ENCODE measurements at regions not wholly inside any gene's neighbourhood (a gene's known extent, or its start where the extent isn't known, plus 50 kb on each side); places are given as distances from the start of the nearest gene placed in this dataset.
"Not testable (repeated sequence)": the region's sequence is repeated elsewhere in the genome, so short reads cannot be mapped to it uniquely, and the experiment has no call there.

GRCh38 chr2:126253669-126254068, 402.3 kb upstream of the GYPC start:
- Histone ChIP-seq H3K4me3 (ENCODE audit: insufficient read depth, low read depth, low read length) (no peak overlapping the region), H3K27me3 (ENCODE audit: control insufficient read depth, insufficient read depth, low read length) (no peaks in the 10 kb centered on the region), H3K36me3 (replicated peaks; ENCODE audit: control insufficient read depth, insufficient read depth, low read length) (no peaks in the 10 kb centered on the region)
- no peak for DNase-seq

- DNase-seq, result no peak
- Histone ChIP-seq H3K4me3 (ENCODE audit: insufficient read depth, low read depth, low read length) (no peak overlapping the region), H3K27me3 (ENCODE audit: control insufficient read depth, insufficient read depth, low read length) (no peaks in the 10 kb centered on the region), H3K36me3 (replicated peaks; ENCODE audit: control insufficient read depth, insufficient read depth, low read length) (no peaks in the 10 kb centered on the region)
Measured at GRCh38 chr2:126264625-126265024, 391.3 kb upstream of the GYPC start.

GRCh38 chr2:126269911-126270310, 386.0 kb upstream of the GYPC start:
- H3K36me3 ChIP-seq (replicated peaks; ENCODE audit: control insufficient read depth, insufficient read depth, low read length), result no peaks in the 10 kb centered on the region
- no peak overlapping the region for H3K4me3 ChIP-seq (ENCODE audit: insufficient read depth, low read depth, low read length)
- DNase-seq, result no peak
- no peaks in the 10 kb centered on the region for H3K27me3 ChIP-seq (ENCODE audit: control insufficient read depth, insufficient read depth, low read length)

- no peak for DNase-seq
- H3K4me3 ChIP-seq (ENCODE audit: insufficient read depth, low read depth, low read length), result no peak overlapping the region
- no peaks in the 10 kb centered on the region for H3K36me3 ChIP-seq (replicated peaks; ENCODE audit: control insufficient read depth, insufficient read depth, low read length)
- no peaks in the 10 kb centered on the region for H3K27me3 ChIP-seq (ENCODE audit: control insufficient read depth, insufficient read depth, low read length)
Measured at GRCh38 chr2:126270587-126270986, 385.4 kb upstream of the GYPC start.

- DNase-seq, result no peak
- Histone ChIP-seq H3K36me3 (replicated peaks; ENCODE audit: control insufficient read depth, insufficient read depth, low read length) (no peaks in the 10 kb centered on the region), H3K4me3 (ENCODE audit: insufficient read depth, low read depth, low read length) (no peak overlapping the region), H3K27me3 (ENCODE audit: control insufficient read depth, insufficient read depth, low read length) (no peaks in the 10 kb centered on the region)
Measured at GRCh38 chr2:126272401-126272800, 383.6 kb upstream of the GYPC start.

- H3K36me3 ChIP-seq (replicated peaks; ENCODE audit: control insufficient read depth, insufficient read depth, low read length), result no peaks in the 10 kb centered on the region
- H3K4me3 ChIP-seq (ENCODE audit: insufficient read depth, low read depth, low read length), result no peak overlapping the region
- no peak for DNase-seq
- no peaks in the 10 kb centered on the region for H3K27me3 ChIP-seq (ENCODE audit: control insufficient read depth, insufficient read depth, low read length)
Measured at GRCh38 chr2:126275098-126275497, 380.9 kb upstream of the GYPC start.

GRCh38 chr2:126276268-126276667, 379.7 kb upstream of the GYPC start:
- H3K36me3 ChIP-seq (replicated peaks; ENCODE audit: control insufficient read depth, insufficient read depth, low read length); H3K27me3 ChIP-seq (ENCODE audit: control insufficient read depth, insufficient read depth, low read length); H3K4me3 ChIP-seq (ENCODE audit: insufficient read depth, low read depth, low read length); DNase-seq: not testable (repeated sequence)

- Histone ChIP-seq H3K4me3 (ENCODE audit: insufficient read depth, low read depth, low read length) (no peak overlapping the region), H3K36me3 (replicated peaks; ENCODE audit: control insufficient read depth, insufficient read depth, low read length) (no peaks in the 10 kb centered on the region), H3K27me3 (ENCODE audit: control insufficient read depth, insufficient read depth, low read length) (no peaks in the 10 kb centered on the region)
- no peak for DNase-seq
Measured at GRCh38 chr2:126288362-126288761, 367.6 kb upstream of the GYPC start.

GRCh38 chr2:126293962-126294361, 362.0 kb upstream of the GYPC start:
- not testable (repeated sequence) for H3K4me3 ChIP-seq (ENCODE audit: insufficient read depth, low read depth, low read length); DNase-seq; H3K36me3 ChIP-seq (replicated peaks; ENCODE audit: control insufficient read depth, insufficient read depth, low read length); H3K27me3 ChIP-seq (ENCODE audit: control insufficient read depth, insufficient read depth, low read length)

- DNase-seq, result no peak
- no peaks in the 10 kb centered on the region for H3K36me3 ChIP-seq (replicated peaks; ENCODE audit: control insufficient read depth, insufficient read depth, low read length)
- no peaks in the 10 kb centered on the region for H3K27me3 ChIP-seq (ENCODE audit: control insufficient read depth, insufficient read depth, low read length)
- no peak overlapping the region for H3K4me3 ChIP-seq (ENCODE audit: insufficient read depth, low read depth, low read length)
Measured at GRCh38 chr2:126299469-126299976, 356.4 kb upstream of the GYPC start.

- H3K4me3 ChIP-seq (ENCODE audit: insufficient read depth, low read depth, low read length), result no peak overlapping the region
- DNase-seq, result no peak
- H3K36me3 ChIP-seq (replicated peaks; ENCODE audit: control insufficient read depth, insufficient read depth, low read length), result no peaks in the 10 kb centered on the region
- no peaks in the 10 kb centered on the region for H3K27me3 ChIP-seq (ENCODE audit: control insufficient read depth, insufficient read depth, low read length)
Measured at GRCh38 chr2:126300348-126300747, 355.6 kb upstream of the GYPC start.

GRCh38 chr2:126302043-126302442, 353.9 kb upstream of the GYPC start:
- no peaks in the 10 kb centered on the region for H3K36me3 ChIP-seq (replicated peaks; ENCODE audit: control insufficient read depth, insufficient read depth, low read length)
- DNase-seq, result no peak
- no peak overlapping the region for H3K4me3 ChIP-seq (ENCODE audit: insufficient read depth, low read depth, low read length)
- H3K27me3 ChIP-seq (ENCODE audit: control insufficient read depth, insufficient read depth, low read length), result no peaks in the 10 kb centered on the region

GRCh38 chr2:126303113-126303512, 352.8 kb upstream of the GYPC start:
- Histone ChIP-seq H3K36me3 (replicated peaks; ENCODE audit: control insufficient read depth, insufficient read depth, low read length) (no peaks in the 10 kb centered on the region), H3K27me3 (ENCODE audit: control insufficient read depth, insufficient read depth, low read length) (no peaks in the 10 kb centered on the region), H3K4me3 (ENCODE audit: insufficient read depth, low read depth, low read length) (no peak overlapping the region)
- DNase-seq, result no peak

- Histone ChIP-seq H3K36me3 (replicated peaks; ENCODE audit: control insufficient read depth, insufficient read depth, low read length) (no peaks in the 10 kb centered on the region), H3K4me3 (ENCODE audit: insufficient read depth, low read depth, low read length) (no peak overlapping the region), H3K27me3 (ENCODE audit: control insufficient read depth, insufficient read depth, low read length) (no peaks in the 10 kb centered on the region)
- DNase-seq, result no peak
Measured at GRCh38 chr2:126304154-126304553, 351.8 kb upstream of the GYPC start.

- no peak for DNase-seq
- H3K36me3 ChIP-seq (replicated peaks; ENCODE audit: control insufficient read depth, insufficient read depth, low read length), result no peaks in the 10 kb centered on the region
- H3K4me3 ChIP-seq (ENCODE audit: insufficient read depth, low read depth, low read length), result no peak overlapping the region
- no peaks in the 10 kb centered on the region for H3K27me3 ChIP-seq (ENCODE audit: control insufficient read depth, insufficient read depth, low read length)
Measured at GRCh38 chr2:126306539-126306938, 349.4 kb upstream of the GYPC start.

- Histone ChIP-seq H3K27me3 (ENCODE audit: control insufficient read depth, insufficient read depth, low read length) (no peaks in the 10 kb centered on the region), H3K4me3 (ENCODE audit: insufficient read depth, low read depth, low read length) (no peak overlapping the region), H3K36me3 (replicated peaks; ENCODE audit: control insufficient read depth, insufficient read depth, low read length) (no peaks in the 10 kb centered on the region)
- DNase-seq, result no peak
Measured at GRCh38 chr2:126307740-126308139, 348.2 kb upstream of the GYPC start.

Data from H7 (cell line).